Activated CD8-positive, alpha-beta T cell treated with anti-CD3 and anti-CD28 coated beads, Interleukin-2, amount 10 ng/mL, durations not matched to agents 7 days and 5 days (primary cell): ENCODE measurements at regions not wholly inside any gene's neighbourhood (a gene's known extent, or its start where the extent isn't known, plus 50 kb on each side); places are given as distances from the start of the nearest gene placed in this dataset.

ENCODE experiments used
- ATAC-seq: fragments of 150-1000 bp; cut with Tn5 transposase; one replicate; pipeline ENCODE4 v1.10.0; 2021; ENCODE audit warnings: moderate library complexity
- CTCF ChIA-PET: fragments of 350-600 bp; sonication (Branson Sonifier 250); formaldehyde crosslinking; loops from one replicate; lab custom pipeline; 2021; ENCODE audit warnings: antibody characterized with exemption; lab: Charles Lee
- POLR2A ChIA-PET: fragments of 350-600 bp; sonication (Branson Sonifier 250); formaldehyde crosslinking; loops from one replicate; lab custom pipeline; 2021; ENCODE audit warnings: antibody characterized with exemption; lab: Charles Lee
- DNase-seq: peaks from one replicate; pipeline ENCODE4 v3.0.0-alpha.2; 2020
- H3K27ac Mint-ChIP-seq: one replicate; pipeline ENCODE4 v1.8.0; 2021; ENCODE audit warnings: mild to moderate bottlenecking, mixed read lengths
- H3K27me3 Mint-ChIP-seq: one replicate; pipeline ENCODE4 v1.8.0; 2021; ENCODE audit warnings: low read depth, mixed read lengths
- H3K36me3 Mint-ChIP-seq: one replicate; pipeline ENCODE4 v1.8.0; 2021; ENCODE audit warnings: low read depth, mixed read lengths
- H3K4me1 Mint-ChIP-seq: one replicate; pipeline ENCODE4 v1.8.0; 2021; ENCODE audit warnings: low read depth, mixed read lengths
- H3K4me3 Mint-ChIP-seq: one replicate; pipeline ENCODE4 v1.8.0; 2021; ENCODE audit warnings: mild to moderate bottlenecking, mixed read lengths
- H3K9me3 Mint-ChIP-seq: one replicate; pipeline ENCODE4 v1.8.0; 2022; ENCODE audit warnings: mixed read lengths; ENCODE audit not compliant: insufficient read depth

DNA sequence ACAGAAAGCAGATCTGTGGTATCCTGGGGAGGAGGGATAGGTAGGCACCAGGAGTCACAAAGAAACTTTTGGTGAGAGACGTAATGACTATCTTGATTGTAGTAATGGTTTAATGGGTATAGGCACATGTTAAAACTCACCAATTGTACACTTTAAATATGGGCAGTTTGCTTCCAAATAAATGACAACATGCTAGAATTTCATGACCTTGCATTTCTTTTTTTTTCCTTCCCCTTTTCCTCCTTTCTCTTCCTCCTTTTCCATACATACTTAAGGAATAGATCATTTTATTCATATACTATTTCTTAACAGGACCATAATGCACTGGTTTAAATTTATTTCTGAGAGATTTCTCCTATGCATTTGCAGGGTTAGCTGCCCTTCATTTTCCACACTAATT lies 341.8 kb downstream of the TMEM182 start:
- ATAC-seq = no peak
- no peak overlapping the region for H3K4me3 Mint-ChIP-seq
- POLR2A ChIA-PET = no interaction called here
- no peaks in the 10 kb centered on the region for H3K27me3 Mint-ChIP-seq
- no peaks in the 10 kb centered on the region for H3K4me1 Mint-ChIP-seq
- H3K36me3 Mint-ChIP-seq = no peaks in the 10 kb centered on the region
- DNase-seq = no peak
- CTCF ChIA-PET = no interaction called here
- H3K9me3 Mint-ChIP-seq = no peaks in the 10 kb centered on the region
- H3K27ac Mint-ChIP-seq = no peak overlapping the region

DNA sequence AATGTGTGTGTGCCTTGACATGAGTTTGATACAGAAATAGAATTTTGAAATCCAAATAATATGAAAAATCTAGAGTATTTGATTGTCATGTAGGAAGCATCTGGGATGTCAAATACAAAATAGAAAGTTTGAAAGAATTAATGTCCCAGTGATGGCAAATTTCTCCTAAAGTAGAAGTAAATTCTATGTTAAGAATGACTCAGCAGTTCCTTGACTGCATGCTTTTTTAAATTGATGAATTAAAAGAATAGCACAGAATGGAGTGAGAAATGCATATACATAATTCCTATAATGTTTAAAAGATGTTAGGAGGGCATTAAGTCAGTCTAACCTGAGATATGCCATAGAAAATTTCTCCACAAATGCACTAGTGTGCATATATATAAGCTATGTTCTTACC lies 357.5 kb downstream of the TMEM182 start:
- ChIA-PET POLR2A (no interaction called here), CTCF (no interaction called here)
- H3K36me3 Mint-ChIP-seq = no peaks in the 10 kb centered on the region
- H3K4me3 Mint-ChIP-seq = no peak overlapping the region
- DNase-seq = no peak
- peaks cover 6% of the 10 kb centered on the region for H3K27me3 Mint-ChIP-seq
- H3K9me3 Mint-ChIP-seq = no peaks in the 10 kb centered on the region
- ATAC-seq = no peak
- H3K27ac Mint-ChIP-seq = no peak overlapping the region
- no peaks in the 10 kb centered on the region for H3K4me1 Mint-ChIP-seq

DNA sequence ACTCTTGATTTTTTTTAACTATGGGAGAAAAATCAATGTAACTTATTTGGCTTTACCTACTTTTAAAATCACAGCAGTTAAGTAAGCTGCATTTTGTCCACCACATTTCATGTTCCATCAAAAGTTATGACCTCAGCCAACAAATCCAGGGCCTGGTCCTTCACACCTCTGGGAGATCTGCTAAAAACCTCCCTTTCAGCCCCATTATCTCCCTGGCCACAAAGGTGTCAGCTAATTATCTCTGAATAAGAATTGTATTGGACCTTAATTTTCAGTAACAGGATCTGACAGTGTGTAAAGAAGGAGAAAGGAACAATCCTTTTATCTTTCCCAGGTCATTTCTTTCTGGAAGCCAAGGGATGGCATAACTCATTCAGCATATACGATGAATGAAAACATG lies 359.3 kb downstream of the TMEM182 start:
- Mint-ChIP-seq H3K36me3 (no peaks in the 10 kb centered on the region), H3K27me3 (peaks cover 6% of the 10 kb centered on the region), H3K27ac (no peak overlapping the region), H3K4me1 (no peaks in the 10 kb centered on the region), H3K9me3 (no peaks in the 10 kb centered on the region), H3K4me3 (no peak overlapping the region)
- ChIA-PET CTCF (no interaction called here), POLR2A (no interaction called here)
- ATAC-seq (no peak), DNase-seq (no peak)

DNA sequence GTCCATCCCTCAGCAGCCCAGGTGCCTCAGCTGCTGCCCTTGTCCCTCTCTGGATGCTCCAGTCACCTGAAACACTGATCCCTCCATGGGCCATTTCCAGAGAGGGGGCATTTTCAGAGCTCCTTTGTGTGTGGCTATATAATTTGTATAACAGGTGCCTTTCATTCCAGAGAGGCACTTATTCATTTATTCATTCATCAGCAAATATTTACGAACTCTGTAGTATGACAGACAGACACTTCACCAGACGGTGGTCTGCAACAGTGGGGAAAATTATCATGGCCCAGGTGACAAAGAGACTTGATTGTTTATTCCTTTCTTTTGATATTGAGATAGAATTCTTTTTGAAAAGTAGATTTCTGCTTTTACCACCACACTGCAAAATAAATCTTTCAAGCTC lies 361.7 kb downstream of the TMEM182 start:
- ATAC-seq (no peak), DNase-seq (no peak)
- no peak overlapping the region for H3K27ac Mint-ChIP-seq
- no peaks in the 10 kb centered on the region for H3K36me3 Mint-ChIP-seq
- H3K4me1 Mint-ChIP-seq = no peaks in the 10 kb centered on the region
- H3K9me3 Mint-ChIP-seq = no peaks in the 10 kb centered on the region
- ChIA-PET POLR2A (no interaction called here), CTCF (no interaction called here)
- peaks cover 6% of the 10 kb centered on the region for H3K27me3 Mint-ChIP-seq
- no peak overlapping the region for H3K4me3 Mint-ChIP-seq

DNA sequence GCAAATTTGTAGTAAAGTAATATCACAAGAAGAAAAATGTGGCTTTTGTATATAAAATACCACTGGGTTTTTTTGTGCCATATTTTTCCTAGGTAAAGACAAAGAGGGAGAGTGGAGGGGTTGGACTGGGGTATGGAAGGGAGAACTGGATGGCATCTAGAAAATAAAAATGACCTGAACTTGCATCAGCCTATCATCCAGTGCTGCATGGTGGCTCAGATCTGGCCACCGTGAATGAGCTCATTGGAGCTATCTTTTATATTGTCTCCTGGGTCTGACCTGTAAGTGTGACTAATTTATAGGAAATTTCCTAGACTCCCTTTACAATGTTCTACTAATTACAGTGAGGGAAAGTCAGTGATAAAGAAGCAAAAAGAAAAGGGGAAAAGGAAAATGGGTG lies 369.0 kb downstream of the TMEM182 start:
- CTCF ChIA-PET = no interaction called here
- H3K4me1 Mint-ChIP-seq = peaks cover 22% of the 10 kb centered on the region
- no peak for ATAC-seq
- H3K36me3 Mint-ChIP-seq = peaks cover 17% of the 10 kb centered on the region
- no peaks in the 10 kb centered on the region for H3K27me3 Mint-ChIP-seq
- no peak overlapping the region for H3K4me3 Mint-ChIP-seq
- no peak for DNase-seq
- H3K27ac Mint-ChIP-seq = no peak overlapping the region
- H3K9me3 Mint-ChIP-seq = peaks cover 12% of the 10 kb centered on the region
- POLR2A ChIA-PET = no interaction called here

DNA sequence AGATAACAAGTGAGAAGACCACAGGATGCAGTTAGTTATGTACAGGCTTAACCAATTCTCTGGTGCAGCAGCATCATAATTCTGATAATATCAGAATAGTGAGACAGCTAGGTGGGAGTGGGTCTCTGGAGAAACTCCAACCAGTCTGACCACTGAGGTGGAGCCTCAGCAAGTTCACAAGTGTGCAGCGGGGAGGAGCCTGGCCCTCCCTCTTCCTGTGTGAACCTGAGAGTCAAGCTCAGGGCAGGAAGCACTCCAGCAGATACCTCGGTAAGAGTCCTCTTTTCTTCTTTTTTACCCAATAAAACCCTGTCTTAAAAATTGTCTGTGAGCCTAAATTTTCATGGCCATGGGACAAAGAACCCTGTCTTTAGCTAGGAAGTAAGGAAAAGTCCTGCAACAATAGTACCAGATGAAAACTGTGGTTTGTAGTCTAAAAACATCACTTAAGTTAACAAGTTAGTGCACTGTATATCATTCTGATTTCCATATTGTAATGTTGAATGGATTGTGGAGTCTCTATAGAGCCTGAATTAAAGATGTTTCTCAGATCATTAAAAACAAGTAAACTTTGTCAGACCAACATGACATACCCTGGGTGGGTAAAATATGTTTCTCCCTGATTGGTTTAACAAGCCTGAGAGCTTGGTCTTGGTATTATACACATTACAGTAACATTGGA lies 370.8 kb downstream of the TMEM182 start:
- Mint-ChIP-seq H3K36me3 (peaks cover 30% of the 10 kb centered on the region), H3K9me3 (peaks cover 22% of the 10 kb centered on the region), H3K27ac (peak overlapping the region; percentile 81), H3K4me3 (peak overlapping the region; percentile 78), H3K27me3 (no peaks in the 10 kb centered on the region), H3K4me1 (peaks cover 26% of the 10 kb centered on the region)
- ATAC-seq (peak; percentile 100), DNase-seq (peak; percentile 75)
- ChIA-PET CTCF (interaction anchor here (0.9 kb wide), 1 partner anchor 292 kb away, joined by 3 read pairs; no protein-coding TSS in a partner anchor), POLR2A (interaction anchor here (1.0 kb wide), 1 partner anchor 9 kb away, joined by 3 read pairs; no protein-coding TSS in a partner anchor)

DNA sequence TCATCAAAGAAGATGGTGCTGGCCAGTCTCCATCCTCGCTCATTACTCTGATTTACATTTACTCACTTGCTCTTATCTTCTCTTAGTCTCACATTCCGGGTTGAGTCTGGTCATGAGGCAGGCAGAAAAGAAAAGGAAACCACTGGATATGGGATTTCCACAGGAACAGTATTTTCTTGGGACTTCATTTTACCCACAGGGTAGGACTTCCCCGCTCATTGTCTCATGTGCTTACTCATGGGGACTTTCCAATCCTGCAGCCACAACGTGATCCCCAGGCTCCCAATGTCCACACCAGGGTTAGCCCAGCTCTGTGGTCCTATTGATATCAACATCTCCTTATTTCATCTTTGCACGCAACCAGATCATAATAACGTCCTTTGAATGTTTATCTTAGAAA lies 373.8 kb downstream of the TMEM182 start:
- ATAC-seq = no peak
- peaks cover 26% of the 10 kb centered on the region for H3K9me3 Mint-ChIP-seq
- H3K4me1 Mint-ChIP-seq = peaks cover 54% of the 10 kb centered on the region
- no peak overlapping the region for H3K4me3 Mint-ChIP-seq
- H3K27ac Mint-ChIP-seq = peak overlapping the region; percentile 54
- no peaks in the 10 kb centered on the region for H3K27me3 Mint-ChIP-seq
- ChIA-PET POLR2A (no interaction called here), CTCF (no interaction called here)
- H3K36me3 Mint-ChIP-seq = peaks cover 48% of the 10 kb centered on the region
- DNase-seq = no peak

DNA sequence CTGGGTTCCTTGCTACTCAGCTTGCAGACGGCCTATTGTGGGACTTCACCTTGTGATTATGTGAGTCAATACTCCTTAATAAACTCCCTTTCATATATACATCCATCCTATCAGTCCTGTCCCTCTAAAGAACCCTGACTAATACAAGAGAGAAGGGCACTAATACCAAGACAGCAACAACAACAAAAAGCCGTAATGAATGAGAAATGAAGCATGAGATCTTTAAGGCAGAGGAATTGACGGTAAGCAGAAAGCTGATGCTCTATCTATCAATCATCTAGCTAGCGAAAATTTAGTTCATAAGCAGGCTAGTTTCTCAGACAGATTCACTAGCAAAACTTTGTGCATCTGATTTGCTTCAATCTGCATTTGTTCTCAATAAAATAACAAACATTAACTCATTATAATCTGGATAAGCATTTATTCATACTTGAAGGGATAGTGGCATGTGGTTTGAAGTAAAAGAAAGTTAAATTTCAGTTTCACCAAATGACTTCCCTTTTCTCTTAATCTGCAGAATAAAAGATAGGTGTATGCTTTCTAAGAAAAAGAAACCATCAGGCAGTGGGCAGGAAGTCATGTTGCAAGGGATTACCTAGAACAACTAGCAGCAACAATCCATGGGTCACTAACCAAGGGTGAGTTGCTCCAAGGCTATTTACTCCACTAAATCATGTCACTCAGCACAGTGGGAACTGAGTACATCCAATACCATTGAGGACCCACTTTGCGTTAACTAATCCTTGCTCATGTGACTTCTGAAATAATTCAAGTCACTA lies 376.5 kb downstream of the TMEM182 start:
- Mint-ChIP-seq H3K9me3 (peaks cover 26% of the 10 kb centered on the region), H3K36me3 (peaks cover 52% of the 10 kb centered on the region), H3K27me3 (no peaks in the 10 kb centered on the region), H3K27ac (peak overlapping the region; percentile 93), H3K4me1 (peaks cover 40% of the 10 kb centered on the region), H3K4me3 (peak overlapping the region; percentile 43)
- ATAC-seq (peak; percentile 83), DNase-seq (peak; percentile 42)
- POLR2A ChIA-PET = no interaction called here
- CTCF ChIA-PET = no interaction called here

DNA sequence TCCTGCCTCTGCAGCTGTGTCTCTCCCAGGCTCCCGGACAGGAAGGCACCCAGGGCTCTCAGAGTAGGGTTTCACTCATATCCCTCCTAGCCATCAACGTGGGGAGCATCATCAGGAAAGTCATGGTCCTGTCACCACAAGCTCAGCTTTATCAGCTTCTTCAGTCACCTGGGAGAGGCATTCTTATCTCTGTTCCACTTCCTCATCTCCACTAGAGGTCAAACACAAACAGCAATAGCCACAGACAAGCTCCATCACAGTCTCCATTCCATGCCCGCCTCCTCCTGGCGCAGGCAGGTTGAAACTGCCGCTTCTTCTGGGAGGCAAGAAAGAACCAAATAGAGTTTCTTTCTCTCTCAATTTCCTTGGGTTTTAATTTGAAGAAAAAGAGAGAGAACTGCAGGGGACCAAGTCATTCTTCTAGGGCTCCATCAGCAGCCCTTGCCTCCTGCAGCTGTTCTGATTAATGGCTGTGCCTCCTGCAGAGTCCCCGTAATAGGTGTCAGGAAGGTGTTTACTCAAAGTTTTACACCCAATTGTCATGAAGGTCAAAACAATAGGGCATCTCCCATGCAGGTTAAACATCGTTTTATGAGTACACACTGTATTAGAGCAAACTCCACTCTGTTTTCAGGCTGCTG lies 377.9 kb downstream of the TMEM182 start:
- Mint-ChIP-seq H3K27me3 (no peaks in the 10 kb centered on the region), H3K27ac (peak overlapping the region; percentile 93), H3K4me3 (no peak overlapping the region), H3K36me3 (peaks cover 48% of the 10 kb centered on the region), H3K4me1 (peaks cover 36% of the 10 kb centered on the region), H3K9me3 (peaks cover 23% of the 10 kb centered on the region)
- ATAC-seq (no peak), DNase-seq (no peak)
- CTCF ChIA-PET = no interaction called here
- POLR2A ChIA-PET = no interaction called here

DNA sequence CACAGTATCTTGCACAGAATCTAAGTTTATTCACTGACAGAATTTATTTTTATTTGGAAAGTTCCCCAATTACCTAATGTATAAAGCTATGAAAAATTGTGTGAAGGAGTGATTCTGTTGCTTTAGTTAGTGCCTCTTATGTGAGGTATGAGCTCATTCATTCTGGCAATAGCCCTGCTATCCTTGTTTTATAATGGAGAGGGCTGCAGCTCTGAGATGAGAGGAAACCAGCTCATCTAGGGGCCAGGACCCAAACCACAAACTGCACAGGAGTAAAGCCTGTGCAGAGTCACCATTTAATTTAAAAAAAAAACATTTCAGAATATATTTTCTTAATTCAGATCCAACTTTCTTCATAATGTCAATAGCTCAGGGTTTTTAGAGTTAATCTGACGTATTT lies 383.0 kb downstream of the TMEM182 start:
- H3K4me1 Mint-ChIP-seq = peaks cover 15% of the 10 kb centered on the region
- peaks cover under 1% of the 10 kb centered on the region for H3K9me3 Mint-ChIP-seq
- H3K36me3 Mint-ChIP-seq = peaks cover 12% of the 10 kb centered on the region
- CTCF ChIA-PET = no interaction called here
- DNase-seq = no peak
- no peak overlapping the region for H3K27ac Mint-ChIP-seq
- no peak overlapping the region for H3K4me3 Mint-ChIP-seq
- ATAC-seq = no peak
- H3K27me3 Mint-ChIP-seq = peaks cover 7% of the 10 kb centered on the region
- POLR2A ChIA-PET = no interaction called here

DNA sequence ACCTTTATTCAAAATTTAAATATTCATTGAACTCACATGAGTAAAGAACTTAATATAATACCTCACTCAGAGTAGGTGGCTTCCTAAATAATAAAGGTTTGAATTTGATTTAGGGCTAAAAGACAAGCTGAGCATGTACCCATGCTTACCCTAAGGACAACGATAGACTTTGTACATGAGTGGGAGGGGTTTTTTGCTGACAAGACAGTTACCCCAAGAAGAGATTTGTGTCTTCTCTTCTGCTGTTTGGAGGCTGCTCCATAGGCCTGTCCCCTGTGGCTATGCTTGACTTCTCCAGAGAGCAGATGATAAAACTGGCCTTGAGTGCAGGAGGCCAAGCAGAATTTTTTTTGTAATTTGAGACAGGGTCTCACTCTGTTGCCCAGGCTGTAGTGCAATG lies 383.9 kb downstream of the TMEM182 start:
- Mint-ChIP-seq H3K27me3 (peaks cover 7% of the 10 kb centered on the region), H3K27ac (no peak overlapping the region), H3K36me3 (peaks cover 7% of the 10 kb centered on the region), H3K4me1 (peaks cover 14% of the 10 kb centered on the region), H3K4me3 (no peak overlapping the region), H3K9me3 (no peaks in the 10 kb centered on the region)
- CTCF ChIA-PET = no interaction called here
- ATAC-seq (no peak), DNase-seq (no peak)
- POLR2A ChIA-PET = no interaction called here

DNA sequence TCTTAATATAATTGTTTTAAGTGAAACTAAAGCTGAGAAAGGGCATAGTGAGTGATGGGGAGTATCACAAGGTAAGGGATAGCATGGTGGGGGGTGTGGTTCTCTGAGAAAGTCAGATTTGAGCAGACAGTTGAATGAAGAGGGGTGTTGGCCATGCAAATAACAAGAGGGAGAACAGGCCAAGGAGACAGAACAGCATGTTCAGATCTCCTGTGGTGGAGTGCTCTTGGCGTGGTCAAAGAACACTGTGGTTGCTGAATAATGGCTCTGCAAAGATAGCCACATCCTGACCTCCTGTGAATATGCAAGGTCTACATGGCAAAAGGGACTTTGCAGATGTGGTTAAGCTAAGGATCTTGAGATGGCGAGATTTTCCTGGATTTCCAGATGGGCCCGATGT lies 389.2 kb downstream of the TMEM182 start:
- CTCF ChIA-PET = interaction anchor here (1.8 kb wide), 1 partner anchor 10 kb away, joined by 4 read pairs; no protein-coding TSS in a partner anchor
- H3K36me3 Mint-ChIP-seq = no peaks in the 10 kb centered on the region
- POLR2A ChIA-PET = interaction anchor here (0.6 kb wide), 1 partner anchor 8 kb away, joined by 3 read pairs; no protein-coding TSS in a partner anchor
- no peak overlapping the region for H3K4me3 Mint-ChIP-seq
- peaks cover 29% of the 10 kb centered on the region for H3K27me3 Mint-ChIP-seq
- DNase-seq (no peak), ATAC-seq (no peak)
- H3K4me1 Mint-ChIP-seq = peaks cover 19% of the 10 kb centered on the region
- no peak overlapping the region for H3K27ac Mint-ChIP-seq
- no peaks in the 10 kb centered on the region for H3K9me3 Mint-ChIP-seq
